OCI-LY1 (cell line): ENCODE measurements at regions not wholly inside any gene's neighbourhood (a gene's known extent, or its start where the extent isn't known, plus 50 kb on each side); places are given as distances from the start of the nearest gene placed in this dataset.

Experiments used
- H2AFZ ChIP-seq: fragments of 200-600 bp; sonication (generic), shearing (Covaris generic); 2 replicates; pipeline ENCODE4 v1.6.0; 2014; ENCODE audit warnings: antibody characterized with exemption, mild to moderate bottlenecking, low read length
- H3F3A ChIP-seq: fragments of 200-600 bp; sonication (generic), shearing (Covaris generic); 2 replicates; pipeline ENCODE4 v1.6.0; 2014; ENCODE audit warnings: mild to moderate bottlenecking, antibody characterized with exemption, low read length, moderate library complexity; ENCODE audit not compliant: insufficient read depth
- H3K27ac ChIP-seq: fragments of 200-600 bp; sonication (generic); 2 replicates; pipeline ENCODE4 v1.5.1; 2014; ENCODE audit warnings: low read length, mixed run types, mild to moderate bottlenecking, low read depth; ENCODE audit not compliant: poor library complexity, severe bottlenecking
- H3K27me3 ChIP-seq: fragments of 200-600 bp; sonication (generic); 2 replicates; pipeline ENCODE4 v1.6.0; 2014; ENCODE audit warnings: antibody characterized with exemption, mild to moderate bottlenecking, low read length, moderate library complexity; ENCODE audit not compliant: insufficient read depth
- H3K36me3 ChIP-seq: fragments of 200-600 bp; sonication (generic); 2 replicates; pipeline ENCODE4 v1.6.1; 2014; ENCODE audit warnings: mild to moderate bottlenecking, antibody characterized with exemption, low read length, moderate library complexity, mixed read lengths; ENCODE audit not compliant: insufficient read depth
- H3K4me1 ChIP-seq: fragments of 200-600 bp; sonication (generic); 2 replicates; pipeline ENCODE4 v1.5.1; 2014; ENCODE audit warnings: mild to moderate bottlenecking, low read length, moderate library complexity; ENCODE audit not compliant: insufficient read depth, severe bottlenecking
- H3K4me2 ChIP-seq: fragments of 200-600 bp; sonication (generic), shearing (Covaris generic); 2 replicates; pipeline ENCODE4 v1.6.1; 2014; ENCODE audit warnings: low read length
- H3K4me3 ChIP-seq: fragments of 200-600 bp; sonication (generic); 2 replicates; pipeline ENCODE4 v1.5.1; 2014; ENCODE audit warnings: low read length, low read depth, mild to moderate bottlenecking, mixed read lengths; ENCODE audit not compliant: poor library complexity, severe bottlenecking
- H3K79me2 ChIP-seq: fragments of 200-600 bp; shearing (Covaris generic); 2 replicates; pipeline ENCODE4 v1.6.1; 2016; ENCODE audit warnings: mixed run types, low read length, mixed read lengths; ENCODE audit not compliant: insufficient read depth
- H3K9ac ChIP-seq: fragments of 200-600 bp; sonication (generic), shearing (Covaris generic); 2 replicates; pipeline ENCODE4 v1.6.1; 2014; ENCODE audit warnings: mild to moderate bottlenecking, low read length, mixed read lengths
- H3K9me2 ChIP-seq: fragments of 200-600 bp; sonication (generic), shearing (Covaris generic); 2 replicates; pipeline ENCODE4 v1.6.1; 2014; ENCODE audit warnings: low read depth, mild to moderate bottlenecking, low read length, mixed read lengths
- H3K9me3 ChIP-seq: fragments of 200-600 bp; shearing (Covaris generic); 2 replicates; pipeline ENCODE4 v1.6.1; 2014; ENCODE audit warnings: low read length, mixed read lengths
- H4K20me1 ChIP-seq: fragments of 200-600 bp; sonication (generic), shearing (Covaris generic); 2 replicates; pipeline ENCODE4 v1.6.0; 2016; ENCODE audit warnings: mild to moderate bottlenecking, low read length; ENCODE audit not compliant: insufficient read depth
- EZH2 ChIP-seq: fragments of 200-600 bp; sonication (generic), shearing (Covaris generic); IDR thresholded peaks from 2 replicates; pipeline ENCODE4 v1.8.0; 2017; ENCODE audit warnings: borderline replicate concordance, mixed run types, mild to moderate bottlenecking, antibody characterized with exemption, low read length, moderate library complexity, mixed read lengths
- TF ChIP-seq, protein P1 (sequence below): fragments of 200-600 bp; sonication (generic), shearing (Covaris generic); IDR thresholded peaks from 2 replicates; pipeline ENCODE4 v1.5.1; 2017; ENCODE audit warnings: mild to moderate bottlenecking, antibody characterized with exemption, low read length, moderate library complexity, mixed read lengths

DNA sequence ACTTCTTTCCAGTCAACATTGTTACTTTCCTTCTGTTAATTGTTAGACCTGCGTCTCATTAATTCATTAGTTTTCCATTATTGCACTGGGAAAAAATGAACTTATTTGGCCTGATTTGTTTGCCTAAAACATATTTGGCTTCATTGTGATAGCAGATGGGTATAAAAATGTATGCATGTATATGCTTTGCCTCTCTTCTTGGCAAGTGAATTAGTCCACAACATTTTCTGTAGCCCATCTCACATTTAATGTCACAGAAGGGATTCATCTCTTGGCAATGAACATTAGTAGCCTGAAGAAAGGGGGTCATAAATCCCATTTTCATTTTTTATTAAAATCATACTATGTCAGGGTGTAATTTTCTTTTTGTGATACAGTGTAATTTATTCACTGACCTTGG, 125.2 kb downstream of the TUSC7 start:
- Histone ChIP-seq H3K4me2 (no peak overlapping the region), H2AFZ (no peak overlapping the region), H3K9me3 (no peaks in the 10 kb centered on the region), H3K79me2 (no peaks in the 10 kb centered on the region), H4K20me1 (no peaks in the 10 kb centered on the region), H3K27ac (no peak overlapping the region), H3K36me3 (no peaks in the 10 kb centered on the region), H3F3A (no peaks in the 10 kb centered on the region), H3K4me3 (no peak overlapping the region), H3K9me2 (no peaks in the 10 kb centered on the region), H3K27me3 (no peaks in the 10 kb centered on the region), H3K4me1 (no peaks in the 10 kb centered on the region), H3K9ac (no peak overlapping the region)
- TF ChIP-seq, protein P1, sequence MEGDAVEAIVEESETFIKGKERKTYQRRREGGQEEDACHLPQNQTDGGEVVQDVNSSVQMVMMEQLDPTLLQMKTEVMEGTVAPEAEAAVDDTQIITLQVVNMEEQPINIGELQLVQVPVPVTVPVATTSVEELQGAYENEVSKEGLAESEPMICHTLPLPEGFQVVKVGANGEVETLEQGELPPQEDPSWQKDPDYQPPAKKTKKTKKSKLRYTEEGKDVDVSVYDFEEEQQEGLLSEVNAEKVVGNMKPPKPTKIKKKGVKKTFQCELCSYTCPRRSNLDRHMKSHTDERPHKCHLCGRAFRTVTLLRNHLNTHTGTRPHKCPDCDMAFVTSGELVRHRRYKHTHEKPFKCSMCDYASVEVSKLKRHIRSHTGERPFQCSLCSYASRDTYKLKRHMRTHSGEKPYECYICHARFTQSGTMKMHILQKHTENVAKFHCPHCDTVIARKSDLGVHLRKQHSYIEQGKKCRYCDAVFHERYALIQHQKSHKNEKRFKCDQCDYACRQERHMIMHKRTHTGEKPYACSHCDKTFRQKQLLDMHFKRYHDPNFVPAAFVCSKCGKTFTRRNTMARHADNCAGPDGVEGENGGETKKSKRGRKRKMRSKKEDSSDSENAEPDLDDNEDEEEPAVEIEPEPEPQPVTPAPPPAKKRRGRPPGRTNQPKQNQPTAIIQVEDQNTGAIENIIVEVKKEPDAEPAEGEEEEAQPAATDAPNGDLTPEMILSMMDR = no peak
- no peak for TF ChIP-seq EZH2

DNA sequence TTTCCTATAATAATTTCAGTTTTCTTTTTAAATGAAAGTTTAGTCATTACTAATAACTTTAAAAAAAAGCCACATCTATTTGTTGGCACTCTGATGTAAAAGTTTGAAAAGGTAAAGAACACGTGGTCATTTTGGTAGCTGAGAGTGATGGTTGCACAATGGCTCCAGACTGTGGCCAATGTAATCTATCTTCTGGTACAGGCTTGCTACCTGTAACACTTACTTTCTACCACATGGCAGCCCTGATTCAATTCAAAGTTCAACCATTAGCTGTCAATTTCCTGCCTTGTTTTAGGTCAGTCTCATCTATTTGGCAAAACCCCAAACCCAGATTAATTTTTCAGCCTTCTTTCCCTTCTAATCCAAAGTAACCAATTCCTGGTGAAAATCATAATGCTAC, 126.1 kb downstream of the TUSC7 start:
- TF ChIP-seq, protein P1 = no peak
- no peak for TF ChIP-seq EZH2
- Histone ChIP-seq H3K4me2 (no peak overlapping the region), H3F3A (no peaks in the 10 kb centered on the region), H3K79me2 (no peaks in the 10 kb centered on the region), H3K36me3 (no peaks in the 10 kb centered on the region), H3K9me2 (no peaks in the 10 kb centered on the region), H2AFZ (no peak overlapping the region), H3K9ac (no peak overlapping the region), H3K4me3 (no peak overlapping the region), H3K4me1 (no peaks in the 10 kb centered on the region), H3K9me3 (no peaks in the 10 kb centered on the region), H3K27ac (no peak overlapping the region), H4K20me1 (no peaks in the 10 kb centered on the region), H3K27me3 (no peaks in the 10 kb centered on the region)

DNA sequence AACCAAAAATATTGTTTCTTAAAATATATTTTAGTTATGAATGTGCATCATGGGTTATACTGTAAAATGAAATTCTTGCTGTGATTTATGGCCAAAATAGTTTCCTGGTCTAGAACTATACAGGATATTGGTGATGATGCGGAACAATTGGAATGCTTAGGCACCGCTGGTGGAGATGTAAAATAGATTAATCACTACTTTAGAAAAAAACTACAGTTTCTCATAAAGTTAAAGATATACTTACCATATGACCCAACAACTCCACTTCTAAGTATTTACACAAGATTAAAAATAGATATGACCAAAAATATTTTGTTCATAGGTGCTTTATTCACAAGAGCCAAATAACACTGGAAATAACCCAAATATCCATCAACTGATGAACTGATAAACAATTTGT, 126.7 kb downstream of the TUSC7 start:
- H3K4me2 ChIP-seq = no peak overlapping the region
- no peaks in the 10 kb centered on the region for H3K9me3 ChIP-seq
- no peaks in the 10 kb centered on the region for H3K79me2 ChIP-seq
- TF ChIP-seq, protein P1 = no peak
- TF ChIP-seq EZH2 = no peak
- no peak overlapping the region for H3K27ac ChIP-seq
- H3F3A ChIP-seq = no peaks in the 10 kb centered on the region
- H3K4me1 ChIP-seq = no peaks in the 10 kb centered on the region
- no peak overlapping the region for H3K4me3 ChIP-seq
- H4K20me1 ChIP-seq = no peaks in the 10 kb centered on the region
- H3K36me3 ChIP-seq = no peaks in the 10 kb centered on the region
- H3K27me3 ChIP-seq = no peaks in the 10 kb centered on the region
- H3K9ac ChIP-seq = no peak overlapping the region
- no peaks in the 10 kb centered on the region for H3K9me2 ChIP-seq
- H2AFZ ChIP-seq = no peak overlapping the region
